Ovary (tissue), 7 donors: ENCODE measurements at regions not wholly inside any gene's neighbourhood (a gene's known extent, or its start where the extent isn't known, plus 50 kb on each side); places are given as distances from the start of the nearest gene placed in this dataset.

Source experiments
- DNase-seq, 5 donors: peaks; one replicate each; pipeline ENCODE4 v3.0.0-alpha.2; 2019 to 2020
- H3K27ac ChIP-seq, 2 donors: fragments of 200-600 bp; one replicate each; pipeline versions ENCODE4 v1.5.1 to v1.8.0; 2019 to 2022
- H3K27me3 ChIP-seq: fragments of 200-600 bp; one replicate; pipeline ENCODE4 v1.8.0; 2022
- H3K36me3 ChIP-seq: fragments of 200-600 bp; sonication (generic); one replicate; pipeline ENCODE4 v1.5.1; 2019
- H3K4me1 ChIP-seq: one replicate; pipeline ENCODE4 v1.8.1; 2013; ENCODE audit warnings: mild to moderate bottlenecking, moderate library complexity; ENCODE audit not compliant: insufficient read depth
- H3K4me3 ChIP-seq: fragments of 200-600 bp; sonication (generic); one replicate; pipeline ENCODE4 v1.5.1; 2017
- H3K9me3 ChIP-seq, 2 donors: fragments of 200-600 bp in 1 of 2; sonication (generic) in 1 of 2; one replicate each; pipeline versions ENCODE4 v1.5.1 to v1.8.1; 2013 to 2019; ENCODE audit warnings: mild to moderate bottlenecking in 1 of 2, moderate library complexity in 1 of 2
- CTCF ChIP-seq, 3 donors: fragments of 450-650 bp in 2 of 3; fragments of 200-600 bp in 1 of 3; IDR thresholded peaks; one replicate each; pipeline versions ENCODE4 v1.5.1 to v1.8.0; 2016 to 2022; ENCODE audit warnings: antibody characterized with exemption in 3 of 3, mild to moderate bottlenecking in 1 of 3
- EP300 ChIP-seq: sonication (generic); formaldehyde crosslinking; IDR thresholded peaks from one replicate; pipeline ENCODE4 v1.6.1; 2017; ENCODE audit warnings: antibody characterized with exemption
- POLR2A ChIP-seq: fragments of 450-650 bp; IDR thresholded peaks from one replicate; pipeline ENCODE4 v1.6.1; 2017; ENCODE audit warnings: antibody characterized with exemption, mild to moderate bottlenecking, moderate library complexity
- WGBS, 3 donors: extraction: QIAGEN DNeasy Blood & Tissue Kit in 1 of 3; methylation state at CpG; one replicate each; pipeline versions ENCODE4 v1.1.5 to v1.1.7; 2013 to 2017; 5-methylcytosine and 5-hydroxymethylcytosine counted together
- intact Hi-C, 4 donors: fragments of 100-400 bp; cut with DNase I; formaldehyde crosslinking; loops; one replicate each; pipeline versions ENCODE4 v1.11.0 to v1.15.1; 2022 to 2023
- donor health status: DM: no; HTN: no; CAD: no; lungs with moderate emphysema.
- donor health status: DM: no; HTN: no; CAD: no.
- donor health status: Bipolar disorder and iron deficiency.
- donor health status: DM: no; HTN: no; CAD: no.
- donor health status: DM: yes; HTN: yes; CAD: no.

- TF ChIP-seq POLR2A (no peak), CTCF (IDR thresholded peaks at IDR 0.05) (no peak), EP300 (no peak)
- intact Hi-C loops, result no loop called here
- Histone ChIP-seq H3K36me3 (no peaks in the 10 kb centered on the region), H3K27ac (no peak overlapping the region), H3K27me3 (no peaks in the 10 kb centered on the region), H3K9me3 (no peaks in the 10 kb centered on the region), H3K4me3 (no peak overlapping the region), H3K4me1 (no peaks in the 10 kb centered on the region)
- WGBS, 3 donors, result 47 to 68% (median 48%) methylated on average over 2 of the region's 2 CpGs
- no peak for DNase-seq
These were observed 540.5 kb downstream of the VRK1 start for GRCh38 chr14:97337670-97338069.

GRCh38 chr14:97344666-97345065 is 547.5 kb downstream of the VRK1 start:
- Histone ChIP-seq H3K9me3 (no peaks in the 10 kb centered on the region), H3K4me3 (no peak overlapping the region), H3K36me3 (no peaks in the 10 kb centered on the region), H3K4me1 (no peaks in the 10 kb centered on the region), H3K27ac (no peak overlapping the region), H3K27me3 (no peaks in the 10 kb centered on the region)
- no peak for DNase-seq
- TF ChIP-seq EP300 (no peak), CTCF (IDR thresholded peaks at IDR 0.05) (no peak), POLR2A (no peak)
- 74 to 79% (median 76%) methylated on average over 4 of the region's 4 CpGs for WGBS, 3 donors
- intact Hi-C loops, result no loop called here

- Histone ChIP-seq H3K4me1 (no peaks in the 10 kb centered on the region), H3K4me3 (no peak overlapping the region), H3K27me3 (no peaks in the 10 kb centered on the region), H3K36me3 (no peaks in the 10 kb centered on the region), H3K9me3 (no peaks in the 10 kb centered on the region), H3K27ac (no peak overlapping the region)
- WGBS, 3 donors, result 55 to 92% (median 72%) methylated on average over 3 of the region's 3 CpGs
- no peak for DNase-seq
- intact Hi-C loops, result loop anchor here in 1 of 4 donors (1.0 kb wide), 1 partner anchor 50 kb away; no protein-coding TSS in a partner anchor
- TF ChIP-seq POLR2A (no peak), CTCF (IDR thresholded peaks at IDR 0.05) (no peak), EP300 (no peak)
These were observed 549.5 kb downstream of the VRK1 start for GRCh38 chr14:97346675-97347074.

- intact Hi-C loops, result no loop called here
- DNase-seq, result no peak
- no peaks in the 10 kb centered on the region for H3K4me1 ChIP-seq
- no peaks in the 10 kb centered on the region for H3K36me3 ChIP-seq
- no peaks in the 10 kb centered on the region for H3K27me3 ChIP-seq
- 45 to 47% (median 45%) methylated on average over 3 of the region's 3 CpGs for WGBS, 3 donors
- no peak overlapping the region for H3K27ac ChIP-seq
- no peaks in the 10 kb centered on the region for H3K9me3 ChIP-seq
- TF ChIP-seq CTCF (IDR thresholded peaks at IDR 0.05) (no peak), EP300 (no peak), POLR2A (no peak)
- no peak overlapping the region for H3K4me3 ChIP-seq
These were observed 552.3 kb downstream of the VRK1 start for GRCh38 chr14:97349463-97349862.

- no peak overlapping the region for H3K4me3 ChIP-seq
- H3K27me3 ChIP-seq, result no peaks in the 10 kb centered on the region
- no peaks in the 10 kb centered on the region for H3K36me3 ChIP-seq
- intact Hi-C loops, result no loop called here
- DNase-seq, result no peak
- TF ChIP-seq POLR2A (no peak), EP300 (no peak), CTCF (IDR thresholded peaks at IDR 0.05) (no peak)
- H3K27ac ChIP-seq, result no peak overlapping the region
- H3K4me1 ChIP-seq, result no peaks in the 10 kb centered on the region
- no peaks in the 10 kb centered on the region for H3K9me3 ChIP-seq
- WGBS, 3 donors, result 61 to 67% (median 62%) methylated on average over 3 of the region's 3 CpGs
These were observed 552.8 kb downstream of the VRK1 start for GRCh38 chr14:97349946-97350345.
